ENCODE measurements at regions not wholly inside any gene's neighbourhood (a gene's known extent, or its start where the extent isn't known, plus 50 kb on each side); places are given as distances from the start of the nearest gene placed in this dataset.

GRCh38 chr5:15447209-15447608 lies 52.8 kb upstream of the FBXL7 start:
- no peak for DNase-seq (ENCODE audit: low read depth)

GRCh38 chr5:15446552-15446951 lies 53.4 kb upstream of the FBXL7 start:
- DNase-seq (ENCODE audit: low read depth) = no peak

GRCh38 chr5:15442193-15442570 lies 57.8 kb upstream of the FBXL7 start:
- DNase-seq (ENCODE audit: low read depth) = no peak

- no peak for DNase-seq (ENCODE audit: low read depth)
These were observed 58.4 kb upstream of the FBXL7 start for GRCh38 chr5:15441433-15442192.

GRCh38 chr5:15440434-15440833 lies 59.5 kb upstream of the FBXL7 start:
- DNase-seq (ENCODE audit: low read depth) = no peak

GRCh38 chr5:15439801-15440200 lies 60.2 kb upstream of the FBXL7 start:
- DNase-seq (ENCODE audit: low read depth) = no peak

GRCh38 chr5:15433709-15434108 lies 66.3 kb upstream of the FBXL7 start:
- no peak for DNase-seq (ENCODE audit: low read depth)

- no peak for DNase-seq (ENCODE audit: low read depth)
These were observed 68.1 kb upstream of the FBXL7 start for GRCh38 chr5:15431923-15432322.

GRCh38 chr5:15425766-15426165 lies 74.2 kb upstream of the FBXL7 start:
- no peak for DNase-seq (ENCODE audit: low read depth)

GRCh38 chr5:15424769-15425168 lies 75.2 kb upstream of the FBXL7 start:
- no peak for DNase-seq (ENCODE audit: low read depth)

GRCh38 chr5:15421921-15422412 lies 78.0 kb upstream of the FBXL7 start:
- DNase-seq (ENCODE audit: low read depth) = no peak

GRCh38 chr5:15421381-15421780 lies 78.6 kb upstream of the FBXL7 start:
- no peak for DNase-seq (ENCODE audit: low read depth)

GRCh38 chr5:15420201-15420600 lies 79.8 kb upstream of the FBXL7 start:
- no peak for DNase-seq (ENCODE audit: low read depth)

- DNase-seq (ENCODE audit: low read depth) = no peak
These were observed 82.8 kb upstream of the FBXL7 start for GRCh38 chr5:15417156-15417555.

GRCh38 chr5:15406478-15406877 lies 93.5 kb upstream of the FBXL7 start:
- DNase-seq (ENCODE audit: low read depth) = no peak

GRCh38 chr5:15393146-15393545 lies 106.8 kb upstream of the FBXL7 start:
- no peak for DNase-seq (ENCODE audit: low read depth)

- no peak for DNase-seq (ENCODE audit: low read depth)
These were observed 108.1 kb upstream of the FBXL7 start for GRCh38 chr5:15391704-15392397.

- DNase-seq (ENCODE audit: low read depth) = no peak
These were observed 111.1 kb upstream of the FBXL7 start for GRCh38 chr5:15388866-15389265.

GRCh38 chr5:15387931-15388524 lies 112.0 kb upstream of the FBXL7 start:
- no peak for DNase-seq (ENCODE audit: low read depth)

- DNase-seq (ENCODE audit: low read depth) = no peak
These were observed 113.9 kb upstream of the FBXL7 start for GRCh38 chr5:15386122-15386521.

GRCh38 chr5:15385553-15385952 lies 114.4 kb upstream of the FBXL7 start:
- DNase-seq (ENCODE audit: low read depth) = no peak

GRCh38 chr5:15385037-15385436 lies 114.9 kb upstream of the FBXL7 start:
- no peak for DNase-seq (ENCODE audit: low read depth)

- no peak for DNase-seq (ENCODE audit: low read depth)
These were observed 115.4 kb upstream of the FBXL7 start for GRCh38 chr5:15384581-15384980.
